Endothelial cell of umbilical vein (primary cell): ENCODE measurements at regions not wholly inside any gene's neighbourhood (a gene's known extent, or its start where the extent isn't known, plus 50 kb on each side); places are given as distances from the start of the nearest gene placed in this dataset.

Source experiments
- BruUV-seq: library from RNA; stranded (reverse); fragments of 400-500 nt; replicated peaks from 2 replicates; lab custom pipeline; 2021; lab: Mats Ljungman, UMichigan
- CTCF ChIA-PET: fragments of 300-600, 350-600 bp; sonication (Branson Sonifier 250); formaldehyde crosslinking; loops from one replicate; lab custom pipeline; 2021; ENCODE audit warnings: antibody characterized with exemption, inconsistent platforms; lab: Charles Lee
- POLR2A ChIA-PET: fragments of 300-600, 350-600 bp; sonication (Branson Sonifier 250); formaldehyde crosslinking; loops from one replicate; lab custom pipeline; 2021; ENCODE audit warnings: antibody characterized with exemption, inconsistent platforms; lab: Charles Lee
- DNase-seq: peaks from one replicate; pipeline ENCODE4 v3.0.0-alpha.2; 2011; ENCODE audit warnings: low read depth, low spot score
- FAIRE-seq: peaks from 2 replicates; lab custom pipeline; 2011; peaks lifted over from hg19 to GRCh38; lab: Jason Lieb, UNC
- H2AFZ ChIP-seq: 2 replicates; pipeline ENCODE4 v1.6.0; 2012; ENCODE audit warnings: low read depth, low read length, control low read depth, inconsistent platforms
- H3K27ac ChIP-seq: 2 replicates; pipeline ENCODE4 v1.5.1; 2011; ENCODE audit warnings: low read depth, mild to moderate bottlenecking, control low read depth, low read length, moderate library complexity; ENCODE audit not compliant: insufficient read depth
- H3K27me3 ChIP-seq, 2 experiments: 2 replicates each; pipeline versions ENCODE4 v1.6.0 to v1.6.1; 2011; ENCODE audit warnings: low read length in 2 of 2, mixed read lengths in 1 of 2; ENCODE audit not compliant: control insufficient read depth in 2 of 2, insufficient read depth in 2 of 2
- H3K36me3 ChIP-seq, 2 experiments: 2 replicates in 1 of 2; 3 replicates in 1 of 2; pipeline ENCODE4 v1.5.1; 2011; ENCODE audit warnings: low read length in 2 of 2, mild to moderate bottlenecking in 1 of 2, moderate library complexity in 1 of 2; ENCODE audit not compliant: control insufficient read depth in 2 of 2, insufficient read depth in 2 of 2; ENCODE audit errors: extremely low read depth in 1 of 2
- H3K4me1 ChIP-seq: 3 replicates; pipeline ENCODE4 v1.5.1; 2011; ENCODE audit warnings: mild to moderate bottlenecking, low read length; ENCODE audit not compliant: control insufficient read depth, insufficient read depth; ENCODE audit errors: extremely low read depth
- H3K4me2 ChIP-seq: 2 replicates; pipeline ENCODE4 v1.6.1; 2011; ENCODE audit warnings: low read length, control low read depth, mixed read lengths; ENCODE audit not compliant: insufficient read depth
- H3K4me3 ChIP-seq, 3 experiments: fragments of 200-600 bp in 1 of 3; sonication (generic), shearing (Covaris generic) in 1 of 3; replicated peaks in 1 of 3; 2 replicates each; pipeline ENCODE4 v1.5.1; 2011 to 2016; ENCODE audit warnings: control low read depth in 3 of 3, low read length in 3 of 3, mild to moderate bottlenecking in 2 of 3, inconsistent platforms in 1 of 3, low read depth in 1 of 3, moderate library complexity in 1 of 3; ENCODE audit not compliant: insufficient read depth in 1 of 3
- H3K79me2 ChIP-seq: 2 replicates; pipeline ENCODE4 v1.6.0; 2012; ENCODE audit warnings: low read length, inconsistent platforms; ENCODE audit not compliant: control insufficient read depth, insufficient read depth
- H3K9ac ChIP-seq: replicated peaks from 2 replicates; pipeline ENCODE3; 2011; ENCODE audit warnings: low read length, control low read depth; ENCODE audit not compliant: insufficient read depth; ENCODE audit errors: extremely low read depth
- H3K9me1 ChIP-seq: replicated peaks from 3 replicates; pipeline ENCODE4 v1.6.0; 2011; ENCODE audit warnings: mild to moderate bottlenecking, low read length; ENCODE audit not compliant: control insufficient read depth, insufficient read depth; ENCODE audit errors: extremely low read depth
- H3K9me3 ChIP-seq: replicated peaks from 2 replicates; pipeline ENCODE4 v1.5.1; 2012; ENCODE audit warnings: low read length, inconsistent platforms; ENCODE audit not compliant: control insufficient read depth, insufficient read depth
- H4K20me1 ChIP-seq: replicated peaks from 2 replicates; pipeline ENCODE3; 2011; ENCODE audit warnings: mild to moderate bottlenecking, low read length; ENCODE audit not compliant: control insufficient read depth, insufficient read depth; ENCODE audit errors: extremely low read depth
- EZH2 ChIP-seq: IDR thresholded peaks from 2 replicates; pipeline ENCODE4 v1.6.1; 2012; ENCODE audit warnings: borderline replicate concordance, low read depth, mild to moderate bottlenecking, moderate library complexity, low read length, inconsistent platforms; ENCODE audit not compliant: severe bottlenecking
- FOS ChIP-seq: IDR thresholded peaks from 2 replicates; pipeline ENCODE4 v1.6.1; 2011; ENCODE audit warnings: mild to moderate bottlenecking, low read length, moderate library complexity, borderline replicate concordance; ENCODE audit not compliant: insufficient read depth
- GATA2 ChIP-seq: IDR thresholded peaks from 2 replicates; pipeline ENCODE4 v1.7.0; 2011; ENCODE audit warnings: low read depth, mild to moderate bottlenecking, moderate library complexity, mixed read lengths, low read length; ENCODE audit not compliant: insufficient read length, insufficient read depth
- JUN ChIP-seq: IDR thresholded peaks from 2 replicates; pipeline ENCODE4 v1.6.1; 2011; ENCODE audit warnings: borderline replicate concordance, low read depth; ENCODE audit not compliant: insufficient read length, insufficient read depth
- MAX ChIP-seq: IDR thresholded peaks from 2 replicates; pipeline ENCODE4 v1.6.1; 2011; ENCODE audit not compliant: insufficient read depth, insufficient read length
- MYC ChIP-seq: IDR thresholded peaks from one replicate; pipeline ENCODE4 v1.6.1; 2011; ENCODE audit warnings: mild to moderate bottlenecking, low read depth, low read length
- POLR2A ChIP-seq: IDR thresholded peaks from 2 replicates; pipeline ENCODE4 v1.6.1; 2012; ENCODE audit warnings: low read depth, mild to moderate bottlenecking, control low read depth, low read length
- POLR2AphosphoS5 ChIP-seq: IDR thresholded peaks from 2 replicates; pipeline ENCODE4 v1.6.1; 2012; ENCODE audit warnings: low read depth, mild to moderate bottlenecking, control low read depth, low read length, moderate library complexity; ENCODE audit not compliant: insufficient read depth
- dilution Hi-C: fragments of 300-500 bp; cut with MboI; formaldehyde crosslinking; loops from one replicate; pipeline ENCODE4 v1.15.0; 2019; ENCODE audit warnings: low sequenced_read_pairs; ENCODE audit not compliant: extremely low pct_ligation_motif_present
- intact Hi-C: fragments of 100-400 bp; cut with micrococcal nuclease; formaldehyde crosslinking; loops from one replicate; pipeline ENCODE4 v1.10.0; 2022
- TF ChIP-seq, protein P1 (sequence below), 2 donors: IDR thresholded peaks; 1 replicate in 1 of 2; 2 replicates in 1 of 2; pipeline ENCODE4 v1.5.1; 2011; ENCODE audit warnings: low read length in 2 of 2, mild to moderate bottlenecking in 2 of 2, moderate library complexity in 2 of 2, control low read depth in 1 of 2, inconsistent platforms in 1 of 2, low read depth in 1 of 2; ENCODE audit not compliant: insufficient read depth in 1 of 2; ENCODE audit errors: extremely low read depth in 1 of 2

GRCh38 chr2:118375907-118376485 is 287.7 kb downstream of the INSIG2 start:
- BruUV-seq = no TSS peak
- H3K4me3 ChIP-seq = no peak overlapping the region
- H3K9ac ChIP-seq = no peak overlapping the region
- ChIA-PET POLR2A (no interaction called here), CTCF (no interaction called here)
- no peaks in the 10 kb centered on the region for H3K79me2 ChIP-seq
- H3K4me2 ChIP-seq = no peak overlapping the region
- DNase-seq (no peak), FAIRE-seq (no peak)
- dilution Hi-C loops (no loop called here), intact Hi-C loops (loop anchor here (10.0 kb wide), 1 partner anchor 479 kb away; no protein-coding TSS in a partner anchor)
- no peak overlapping the region for H3K27ac ChIP-seq
- no peaks in the 10 kb centered on the region for H3K4me1 ChIP-seq
- H4K20me1 ChIP-seq = no peaks in the 10 kb centered on the region
- H3K36me3 ChIP-seq = no peaks in the 10 kb centered on the region
- no peaks in the 10 kb centered on the region for H3K9me3 ChIP-seq
- H2AFZ ChIP-seq = no peak overlapping the region
- TF ChIP-seq GATA2 = no peak
- H3K9me1 ChIP-seq = no peaks in the 10 kb centered on the region
- H3K27me3 ChIP-seq = no peaks in the 10 kb centered on the region

GRCh38 chr2:118374974-118375755 is 286.9 kb downstream of the INSIG2 start:
- Histone ChIP-seq H3K9me1 (no peaks in the 10 kb centered on the region), H3K9ac (no peak overlapping the region), H4K20me1 (no peaks in the 10 kb centered on the region), H3K79me2 (no peaks in the 10 kb centered on the region), H3K36me3 (no peaks in the 10 kb centered on the region), H3K4me1 (no peaks in the 10 kb centered on the region), H3K27ac (no peak overlapping the region), H3K4me2 (no peak overlapping the region), H3K27me3 (no peaks in the 10 kb centered on the region), H2AFZ (no peak overlapping the region), H3K4me3 (no peak overlapping the region), H3K9me3 (no peaks in the 10 kb centered on the region)
- FAIRE-seq (no peak), DNase-seq (no peak)
- intact Hi-C loops (loop anchor here (10.0 kb wide), 1 partner anchor 480 kb away; no protein-coding TSS in a partner anchor), dilution Hi-C loops (no loop called here)
- ChIA-PET POLR2A (no interaction called here), CTCF (no interaction called here)
- TF ChIP-seq MAX = no peak
- TF ChIP-seq MYC = no peak
- no peak for TF ChIP-seq JUN
- no peak for TF ChIP-seq EZH2
- no peak for TF ChIP-seq GATA2
- TF ChIP-seq POLR2AphosphoS5 = no peak
- no peak for TF ChIP-seq FOS
- TF ChIP-seq POLR2A = no peak
- TF ChIP-seq, protein P1, sequence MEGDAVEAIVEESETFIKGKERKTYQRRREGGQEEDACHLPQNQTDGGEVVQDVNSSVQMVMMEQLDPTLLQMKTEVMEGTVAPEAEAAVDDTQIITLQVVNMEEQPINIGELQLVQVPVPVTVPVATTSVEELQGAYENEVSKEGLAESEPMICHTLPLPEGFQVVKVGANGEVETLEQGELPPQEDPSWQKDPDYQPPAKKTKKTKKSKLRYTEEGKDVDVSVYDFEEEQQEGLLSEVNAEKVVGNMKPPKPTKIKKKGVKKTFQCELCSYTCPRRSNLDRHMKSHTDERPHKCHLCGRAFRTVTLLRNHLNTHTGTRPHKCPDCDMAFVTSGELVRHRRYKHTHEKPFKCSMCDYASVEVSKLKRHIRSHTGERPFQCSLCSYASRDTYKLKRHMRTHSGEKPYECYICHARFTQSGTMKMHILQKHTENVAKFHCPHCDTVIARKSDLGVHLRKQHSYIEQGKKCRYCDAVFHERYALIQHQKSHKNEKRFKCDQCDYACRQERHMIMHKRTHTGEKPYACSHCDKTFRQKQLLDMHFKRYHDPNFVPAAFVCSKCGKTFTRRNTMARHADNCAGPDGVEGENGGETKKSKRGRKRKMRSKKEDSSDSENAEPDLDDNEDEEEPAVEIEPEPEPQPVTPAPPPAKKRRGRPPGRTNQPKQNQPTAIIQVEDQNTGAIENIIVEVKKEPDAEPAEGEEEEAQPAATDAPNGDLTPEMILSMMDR (IDR thresholded peaks at IDR 0.05; ENCODE audit: extremely low read depth in 1 of 2, insufficient read depth in 1 of 2, low read depth in 1 of 2, low read length in 2 of 2) = no peak
- BruUV-seq = no TSS peak
